ENCODE measurements at regions not wholly inside any gene's neighbourhood (a gene's known extent, or its start where the extent isn't known, plus 50 kb on each side); places are given as distances from the start of the nearest gene placed in this dataset.
"Not testable (repeated sequence)": the region's sequence is repeated elsewhere in the genome, so short reads cannot be mapped to it uniquely, and the experiment has no call there.

DNA sequence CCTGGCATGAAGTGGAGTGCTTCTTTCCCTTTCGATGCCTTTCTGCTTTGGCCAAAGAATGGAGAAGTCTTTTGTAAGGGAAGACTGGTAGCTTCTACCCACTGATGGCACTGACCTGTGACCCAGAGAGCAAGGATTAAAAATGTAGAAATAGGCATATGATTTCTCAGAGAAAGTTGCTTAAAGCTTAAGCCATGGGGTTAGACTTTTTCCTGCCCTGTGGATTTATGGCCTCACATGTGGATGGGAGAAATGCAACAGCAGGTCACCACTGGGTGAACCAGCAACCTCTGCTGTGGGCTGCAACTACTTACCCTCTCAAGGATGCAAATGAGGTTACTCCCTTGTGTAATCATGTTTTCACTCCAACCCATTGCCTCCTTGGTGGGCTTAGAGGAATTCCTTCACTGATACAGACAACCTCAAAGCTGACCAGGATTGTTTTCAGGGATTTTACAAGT, 86.7 kb upstream of the CDC42EP3 start:
- DNase-seq (ENCODE audit: low read depth, low spot score): not testable (repeated sequence)

DNA sequence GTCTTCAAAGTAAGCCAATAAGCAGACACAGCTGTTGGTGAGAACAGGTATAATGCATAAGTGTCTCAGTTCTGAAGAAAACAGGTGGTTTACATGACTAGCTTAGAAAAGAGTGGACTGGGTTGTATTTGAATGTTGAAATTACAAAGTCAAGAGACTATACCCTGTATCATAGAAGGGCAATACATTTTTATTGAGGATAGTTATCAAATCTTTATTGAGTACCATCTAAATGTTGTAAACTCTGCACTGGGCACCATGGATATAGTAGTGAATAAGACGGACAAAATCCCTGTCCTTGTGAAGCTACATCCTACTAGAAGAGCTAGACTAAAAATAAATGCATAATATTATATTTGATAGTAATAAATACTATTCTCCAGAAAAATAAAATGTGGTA, 88.5 kb upstream of the CDC42EP3 start:
- DNase-seq (ENCODE audit: low read depth, low spot score): not testable (repeated sequence)

DNA sequence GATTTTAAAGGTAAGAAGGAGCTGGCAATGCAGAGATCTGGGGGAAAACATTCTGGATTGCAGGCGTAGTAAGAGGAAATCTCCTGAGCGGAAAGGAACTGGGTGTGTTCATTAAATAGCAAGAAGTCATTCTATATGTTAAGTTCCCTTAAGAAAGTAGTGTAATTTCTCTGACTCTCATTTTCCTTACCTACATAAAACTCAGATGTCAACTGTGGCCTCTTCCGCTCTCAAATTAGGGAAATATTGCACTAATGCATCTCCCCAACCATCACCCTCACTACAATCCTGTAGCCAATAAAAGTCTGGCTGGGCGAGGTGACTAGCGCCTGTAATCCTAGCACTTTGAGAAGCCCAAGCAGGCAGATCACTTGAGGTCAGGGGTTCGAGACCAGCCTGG, 89.0 kb upstream of the CDC42EP3 start:
- DNase-seq (ENCODE audit: low read depth, low spot score): no peak

DNA sequence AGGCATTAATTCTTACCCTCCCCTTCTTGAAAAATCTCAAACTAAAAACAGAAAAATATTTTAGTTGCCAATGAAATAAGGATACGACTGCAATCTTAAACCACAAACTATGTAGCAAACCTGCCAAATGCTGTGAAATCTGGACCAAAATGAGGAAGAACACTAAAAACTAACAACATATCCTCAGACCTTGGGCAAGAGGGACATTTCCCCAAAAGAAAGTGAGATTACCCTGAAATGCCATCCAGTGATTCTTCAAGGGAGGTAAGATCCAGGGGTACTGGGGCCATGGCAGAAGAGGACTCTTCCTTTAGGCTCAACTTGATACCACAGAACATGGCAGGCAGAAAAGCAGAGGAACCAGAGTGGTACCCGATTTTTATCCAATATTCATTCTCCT, 90.8 kb upstream of the CDC42EP3 start:
- DNase-seq (ENCODE audit: low read depth, low spot score): not testable (repeated sequence)

DNA sequence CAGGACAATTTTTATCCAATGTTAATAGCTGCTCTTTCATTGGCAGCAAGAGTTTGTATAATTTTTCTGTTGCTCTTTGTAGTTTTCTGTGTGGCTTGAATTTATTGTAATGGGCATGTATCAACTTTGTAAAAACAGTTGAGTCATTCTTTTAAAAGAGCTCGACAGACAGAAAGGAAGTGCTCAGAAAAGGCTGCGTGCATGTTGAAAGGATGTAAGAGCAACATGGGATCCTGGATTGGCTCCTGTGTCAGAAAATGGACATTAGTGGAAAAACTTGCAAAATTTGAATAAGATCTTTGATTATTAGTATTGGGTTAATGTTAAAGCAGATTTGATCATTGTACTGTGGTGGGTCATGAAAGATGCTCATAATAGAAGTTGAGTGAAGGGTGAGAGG, 93.3 kb upstream of the CDC42EP3 start:
- no peak for DNase-seq (ENCODE audit: low read depth, low spot score)

DNA sequence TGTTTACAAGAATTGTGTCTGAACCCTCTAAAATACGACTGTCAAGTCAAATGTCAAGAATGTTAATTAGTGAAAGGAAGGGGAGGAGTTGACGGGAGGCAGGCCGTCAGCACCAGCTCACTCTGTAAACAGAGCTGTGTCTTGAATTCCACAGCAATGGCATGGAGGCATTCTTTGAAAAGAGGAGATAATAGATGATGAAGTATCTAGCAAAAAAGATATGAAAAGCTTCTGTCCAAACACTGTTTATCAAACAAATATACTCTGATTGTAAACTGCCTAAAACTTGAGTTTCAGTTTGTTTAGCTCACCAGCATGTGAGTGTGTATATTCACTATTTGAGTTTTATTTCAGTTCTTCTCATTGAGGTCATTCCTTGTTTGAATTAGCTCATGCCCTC, 94.7 kb upstream of the CDC42EP3 start:
- no peak for DNase-seq (ENCODE audit: low read depth, low spot score)

DNA sequence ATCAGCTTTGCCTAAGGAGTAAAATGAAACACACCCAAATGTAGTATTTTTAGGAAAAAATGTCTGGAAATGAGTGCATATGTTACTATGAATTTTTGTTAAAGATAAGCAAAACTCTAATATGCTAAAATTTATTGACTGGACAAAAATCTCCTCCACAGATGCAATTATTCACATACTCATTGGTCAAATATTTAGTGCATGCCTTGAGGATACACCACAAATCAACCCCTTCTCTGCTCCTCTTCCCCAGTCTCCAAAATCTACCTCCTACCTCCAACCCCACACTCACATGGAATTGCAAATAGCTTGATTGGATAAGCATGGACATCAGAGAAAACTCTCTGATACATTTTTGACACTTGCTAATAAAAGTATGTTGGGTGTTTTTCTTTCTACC, 95.6 kb upstream of the CDC42EP3 start:
- no peak for DNase-seq (ENCODE audit: low read depth, low spot score)

DNA sequence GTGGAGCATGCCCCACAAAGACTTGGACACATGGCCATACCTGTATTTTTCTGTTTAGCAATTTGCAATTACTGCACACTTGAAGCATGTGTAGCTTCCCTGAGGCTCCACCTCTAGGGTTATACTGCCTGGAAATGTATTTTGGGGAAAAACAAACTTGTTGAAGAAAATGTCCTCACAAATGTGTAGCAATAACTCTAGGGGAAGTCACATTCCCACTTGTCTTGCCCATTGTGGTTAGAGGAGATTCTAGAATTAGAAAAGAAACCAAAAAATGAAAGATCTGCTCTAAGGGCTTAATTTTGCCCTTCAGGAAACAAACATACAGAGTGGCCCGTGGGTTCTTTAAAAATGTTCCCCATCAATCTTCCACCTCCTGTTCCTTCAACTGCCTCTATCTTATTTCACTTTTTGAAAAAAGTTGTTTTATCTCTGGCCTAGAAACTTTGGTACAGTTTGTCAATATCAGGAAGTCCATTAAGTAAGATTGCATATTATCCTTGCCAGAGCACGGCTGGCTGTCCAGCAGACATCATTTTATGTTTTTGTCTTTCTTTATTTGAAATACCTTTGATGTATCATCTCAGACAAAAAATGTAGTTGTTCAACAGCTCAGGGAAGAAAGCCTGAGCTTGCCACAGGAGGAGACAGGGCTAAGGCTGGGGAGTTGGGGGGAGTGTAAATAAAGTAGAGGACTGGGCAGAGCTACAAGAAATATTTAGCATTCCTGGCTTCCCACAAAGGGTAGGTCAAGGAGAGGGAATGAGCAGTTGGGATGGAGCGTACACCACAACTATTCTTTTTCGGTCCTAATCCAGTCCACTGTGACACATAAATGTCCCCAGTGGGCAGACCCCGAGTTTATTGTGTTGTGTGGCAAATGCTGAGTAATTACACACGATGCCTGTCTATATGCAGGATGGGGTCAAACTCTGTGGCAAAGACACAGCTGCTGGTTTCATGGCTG, 96.8 kb upstream of the CDC42EP3 start:
- DNase-seq (ENCODE audit: low read depth, low spot score): peak; percentile 65

DNA sequence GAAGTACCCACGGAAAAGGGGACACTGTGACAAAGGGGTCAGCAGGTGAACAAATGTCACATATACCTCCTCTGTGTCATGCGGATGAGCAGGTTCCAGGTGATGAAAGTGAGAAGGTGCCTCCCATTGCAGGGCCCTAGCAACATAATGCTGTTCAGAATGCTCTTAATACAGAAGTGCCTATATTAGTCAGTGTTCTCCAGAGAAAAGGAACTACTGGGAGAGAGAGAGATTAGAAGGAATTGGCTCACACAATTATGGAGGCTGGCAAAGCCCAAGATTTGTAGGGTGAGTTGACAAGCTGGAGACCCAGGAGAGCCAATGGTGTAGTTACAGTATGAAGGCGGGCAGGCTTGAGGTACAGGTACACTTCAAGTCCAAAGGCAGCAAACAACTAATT, 98.1 kb upstream of the CDC42EP3 start:
- DNase-seq (ENCODE audit: low read depth, low spot score): no peak

DNA sequence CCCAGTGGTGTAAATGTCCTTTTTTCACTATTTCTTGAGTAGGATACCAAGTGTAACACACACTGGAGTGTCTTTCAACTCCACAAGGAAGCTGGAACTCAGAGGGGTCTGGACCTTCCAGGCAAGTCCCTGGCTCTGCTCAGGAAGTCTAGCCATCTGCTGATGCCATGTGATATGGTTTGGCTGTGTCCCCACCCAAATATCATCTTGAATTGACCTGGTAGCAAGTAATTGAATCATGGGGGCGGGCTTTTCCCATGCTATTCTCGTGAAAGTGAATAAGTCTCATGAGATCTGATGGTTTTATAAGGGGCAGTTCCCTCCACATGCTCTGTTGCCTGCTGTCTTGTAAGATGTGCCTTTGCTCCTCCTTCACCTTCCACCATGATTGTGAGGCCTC, 99.4 kb upstream of the CDC42EP3 start:
- no peak for DNase-seq (ENCODE audit: low read depth, low spot score)

DNA sequence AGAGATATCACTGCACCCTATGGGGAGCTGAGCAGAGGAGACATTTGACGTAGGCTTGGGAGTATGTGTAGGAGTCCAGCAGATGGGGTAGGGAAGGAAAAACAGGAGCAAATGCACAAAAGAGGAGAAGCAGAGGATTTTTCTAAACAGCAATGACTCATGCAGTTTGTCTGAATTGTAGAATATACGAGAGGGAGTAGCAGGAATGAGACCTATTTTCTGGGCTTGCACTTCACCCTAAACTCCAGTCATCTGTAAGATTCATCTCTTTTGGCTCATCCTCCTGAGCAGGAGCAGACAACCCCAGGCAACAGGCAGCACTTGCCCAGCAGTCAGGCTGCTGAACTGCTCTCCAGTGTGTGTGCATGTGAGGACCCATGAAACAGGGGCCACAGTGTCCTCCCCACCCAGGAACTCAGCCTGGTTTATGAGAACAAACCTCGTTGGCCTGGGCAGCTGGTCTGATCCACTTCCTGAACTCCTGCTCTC, 100.2 kb upstream of the CDC42EP3 start:
- DNase-seq (ENCODE audit: low read depth, low spot score): no peak

DNA sequence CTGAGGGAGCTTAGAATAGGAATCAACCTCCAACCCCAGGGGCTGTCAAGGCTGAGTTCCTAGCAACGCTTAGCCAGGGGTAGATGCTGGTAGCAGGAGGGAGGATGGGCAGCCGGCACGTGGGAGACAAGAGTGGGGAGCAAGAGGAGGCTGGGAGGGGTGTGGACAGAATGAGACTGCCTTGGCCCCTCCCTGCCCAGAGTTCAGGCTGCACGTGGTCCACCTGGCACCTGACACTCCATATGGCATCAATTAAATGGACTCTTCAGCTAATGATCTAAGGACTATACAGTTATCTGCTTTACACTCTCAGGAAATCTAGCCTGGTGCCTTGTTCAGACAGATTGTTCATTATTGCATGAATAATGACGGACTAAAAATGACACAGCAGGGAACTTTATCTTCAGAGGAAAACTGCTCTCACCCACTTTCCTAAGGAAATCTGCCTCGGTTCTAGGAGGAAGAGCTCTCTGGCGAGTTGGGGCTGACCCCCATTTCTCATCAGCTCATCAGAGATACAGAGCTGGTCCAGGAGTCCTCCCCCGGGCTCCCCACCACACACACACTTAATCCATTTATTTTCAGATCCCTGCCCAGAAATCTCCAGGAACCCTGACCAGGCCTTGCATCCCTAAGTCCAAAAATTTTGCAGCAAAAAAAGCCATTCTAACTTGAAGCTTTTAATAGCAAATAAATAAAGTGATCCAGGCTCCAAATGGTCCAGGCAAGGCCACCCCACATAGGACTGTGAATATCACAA, 102.1 kb upstream of the CDC42EP3 start:
- DNase-seq (ENCODE audit: low read depth, low spot score): no peak

DNA sequence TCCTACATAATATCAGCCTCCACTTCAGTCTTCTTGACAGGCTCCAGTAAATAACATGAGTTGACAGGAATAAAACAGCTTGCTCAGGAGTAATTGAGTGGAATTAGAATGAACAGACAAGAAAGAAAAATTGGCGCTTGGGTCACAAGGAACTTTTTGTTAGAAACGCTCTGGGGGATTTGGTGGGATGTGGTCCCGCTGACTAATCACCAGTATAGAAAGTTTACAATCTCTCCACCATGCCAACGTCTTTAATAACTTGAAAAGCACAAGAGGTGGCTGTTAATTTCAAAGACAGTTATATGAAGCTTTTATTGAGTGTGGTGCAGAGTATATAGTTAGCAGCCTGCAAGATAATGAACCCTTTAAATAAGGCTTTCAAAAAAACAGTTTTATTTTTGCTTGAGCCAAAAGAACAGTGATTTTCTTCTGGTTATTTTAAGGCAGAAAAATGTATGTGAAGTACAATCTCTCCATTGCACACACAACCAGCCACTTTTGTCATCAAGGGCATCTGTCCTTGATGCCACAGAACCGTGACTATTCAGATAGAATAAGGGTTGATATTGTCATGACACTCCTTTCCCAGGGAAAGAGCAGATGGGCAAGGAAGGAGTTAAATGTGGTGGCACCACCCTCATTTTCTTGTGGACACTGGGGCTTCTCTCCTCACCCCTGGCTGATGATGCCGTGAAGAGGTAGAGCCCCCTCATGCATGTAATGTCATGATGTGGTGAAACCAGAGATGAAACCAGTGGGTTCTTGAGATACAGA, 102.9 kb upstream of the CDC42EP3 start:
- DNase-seq (ENCODE audit: low read depth, low spot score): not testable (repeated sequence)

DNA sequence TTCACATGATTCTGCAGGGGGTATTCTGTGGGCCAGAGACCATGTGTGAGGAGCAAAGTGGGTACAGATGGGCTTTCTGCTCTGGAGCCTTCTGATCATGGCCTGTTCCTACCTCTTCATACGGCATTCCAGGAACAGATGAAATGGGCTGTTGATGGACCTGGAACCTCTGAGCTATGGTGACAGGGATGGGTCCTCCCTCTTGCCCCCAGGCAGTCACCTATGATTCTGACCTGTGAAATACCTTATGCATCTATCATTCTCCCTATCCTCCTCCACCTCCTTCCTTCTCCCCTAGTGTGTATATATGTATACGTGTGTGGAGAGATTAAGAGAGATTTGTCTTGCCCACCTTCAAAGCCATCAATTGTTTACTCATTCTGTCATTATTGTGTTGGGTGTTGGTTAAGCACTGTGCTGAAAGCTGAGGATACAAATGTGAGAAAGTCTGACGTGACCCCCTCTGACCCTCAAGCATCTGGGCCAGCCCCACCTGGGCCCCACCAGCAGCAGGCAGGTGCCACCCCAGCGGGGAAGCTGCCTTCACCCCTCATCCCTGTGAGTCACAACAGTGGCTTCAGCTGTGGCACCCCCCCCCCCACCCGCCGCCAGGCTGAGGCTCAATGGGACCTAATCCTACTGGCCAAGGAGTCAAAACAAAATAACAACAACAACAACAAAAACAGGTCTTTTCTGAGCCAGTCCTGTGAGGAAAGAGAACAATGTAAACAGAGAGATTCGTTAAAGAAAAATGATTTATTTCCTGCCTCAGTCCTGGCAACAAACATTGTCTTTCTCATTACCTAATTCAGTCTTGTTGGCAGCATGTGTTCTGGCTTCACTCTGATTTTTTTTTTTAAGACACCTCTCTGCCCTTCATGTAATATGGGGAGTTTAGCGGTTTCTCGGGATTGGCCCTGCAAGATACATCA, 103.8 kb upstream of the CDC42EP3 start:
- DNase-seq (ENCODE audit: low read depth, low spot score): no peak

DNA sequence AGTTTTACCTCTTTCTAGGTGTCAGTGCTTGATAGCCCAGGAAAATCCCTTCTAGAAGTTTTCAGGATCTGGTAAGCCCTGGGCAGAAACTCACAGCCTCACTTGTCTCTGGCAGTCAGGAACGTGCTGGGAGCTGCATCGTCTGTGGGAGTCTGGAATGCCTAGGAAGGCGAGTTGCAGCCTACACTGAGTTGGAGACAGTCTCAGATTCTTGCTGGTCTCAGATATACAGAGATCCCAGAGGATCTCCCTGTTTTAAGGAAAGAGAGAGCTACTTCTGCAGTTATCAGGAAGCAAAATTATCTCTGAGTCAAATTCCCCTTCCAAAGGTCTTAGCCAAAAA, 104.4 kb upstream of the CDC42EP3 start:
- no peak for DNase-seq (ENCODE audit: low read depth, low spot score)

DNA sequence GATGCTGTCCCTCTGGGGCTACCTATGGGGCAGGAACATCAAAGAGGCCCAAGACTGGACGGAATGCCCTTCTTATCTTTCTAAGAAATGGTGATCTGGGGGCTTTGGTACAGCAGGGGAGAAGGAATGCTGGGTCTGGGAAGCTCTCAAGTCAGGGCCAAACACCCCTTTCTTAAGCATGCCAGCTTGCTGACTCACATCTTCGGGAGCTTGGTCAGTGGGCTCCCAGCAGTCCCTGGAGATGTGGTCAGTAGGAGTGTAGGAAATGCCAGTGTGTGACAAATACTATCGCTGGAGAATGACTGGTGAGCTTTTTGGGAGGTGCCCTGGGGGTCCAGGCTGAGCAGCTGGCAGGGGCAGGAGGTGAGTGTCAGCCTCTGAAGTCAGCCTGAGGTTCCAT, 105.0 kb upstream of the CDC42EP3 start:
- DNase-seq (ENCODE audit: low read depth, low spot score): no peak

DNA sequence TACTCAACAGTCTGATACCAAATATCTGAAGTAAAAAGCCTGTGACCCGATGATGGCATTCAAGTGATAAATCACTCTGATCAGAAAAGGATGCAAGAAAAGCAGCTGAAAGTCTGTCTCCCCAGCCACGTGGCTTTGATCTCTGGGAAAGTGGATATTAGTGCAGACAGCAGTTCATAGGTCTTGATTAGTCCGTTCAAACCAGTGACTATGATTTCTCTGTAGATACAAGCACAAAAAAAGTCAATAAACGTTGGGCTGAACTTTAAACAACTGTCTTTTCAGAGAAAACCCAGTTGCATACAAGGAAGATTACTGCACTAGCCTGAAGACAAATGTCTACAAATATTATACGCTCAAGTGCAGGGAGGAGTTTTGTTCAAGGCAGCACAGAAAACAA, 107.7 kb upstream of the CDC42EP3 start:
- DNase-seq (ENCODE audit: low read depth, low spot score): no peak

DNA sequence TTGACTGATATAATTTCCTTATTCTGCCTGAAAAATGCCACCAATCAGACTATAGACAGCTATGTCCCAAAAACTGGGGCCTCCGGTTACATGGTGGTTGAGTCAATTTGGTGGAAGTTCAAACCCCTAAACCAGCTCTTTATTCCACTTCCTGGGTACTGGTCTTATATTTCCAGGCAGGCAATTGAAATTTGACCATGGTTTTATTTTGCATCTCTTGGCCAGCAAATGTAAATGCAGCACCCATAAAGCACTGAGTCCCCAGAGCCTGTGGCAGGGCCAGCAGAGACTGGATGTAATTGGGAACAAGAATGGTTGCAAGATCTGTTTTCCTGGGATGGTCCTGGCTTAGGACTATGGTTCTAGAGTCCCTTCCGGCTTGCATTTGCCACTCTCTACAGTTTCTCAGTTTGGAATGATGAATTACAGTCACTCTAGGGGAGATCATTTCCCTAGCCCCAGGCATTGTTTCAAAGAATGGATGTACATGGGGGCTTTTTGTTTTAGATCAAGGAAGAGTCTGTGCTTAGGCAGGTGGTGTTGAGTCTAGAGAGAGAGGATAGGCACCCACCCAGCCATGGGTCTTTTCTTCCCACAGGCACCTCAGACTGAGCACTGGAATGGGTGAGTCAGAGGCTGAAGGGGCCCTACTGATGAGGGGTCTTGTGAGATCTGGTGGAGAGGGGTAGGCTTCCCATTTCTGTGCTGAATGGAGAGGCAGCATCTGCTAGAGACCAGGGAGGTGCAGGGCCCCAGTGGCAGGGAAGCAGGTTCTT, 108.4 kb upstream of the CDC42EP3 start:
- no peak for DNase-seq (ENCODE audit: low read depth, low spot score)

DNA sequence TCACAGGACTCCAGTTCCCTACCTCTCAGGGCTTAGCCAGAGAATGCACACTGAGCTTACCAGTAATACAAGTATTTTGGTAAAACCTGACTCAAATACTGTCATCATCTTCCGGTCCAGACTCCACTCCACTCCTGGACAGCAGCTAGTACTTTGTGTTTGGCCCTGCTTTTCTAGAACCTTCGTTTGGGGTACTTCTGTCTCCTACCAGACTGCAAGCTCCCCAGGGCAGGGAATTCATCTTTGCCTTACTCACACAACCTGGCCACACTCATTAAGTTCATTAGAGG, 108.9 kb upstream of the CDC42EP3 start:
- no peak for DNase-seq (ENCODE audit: low read depth, low spot score)

DNA sequence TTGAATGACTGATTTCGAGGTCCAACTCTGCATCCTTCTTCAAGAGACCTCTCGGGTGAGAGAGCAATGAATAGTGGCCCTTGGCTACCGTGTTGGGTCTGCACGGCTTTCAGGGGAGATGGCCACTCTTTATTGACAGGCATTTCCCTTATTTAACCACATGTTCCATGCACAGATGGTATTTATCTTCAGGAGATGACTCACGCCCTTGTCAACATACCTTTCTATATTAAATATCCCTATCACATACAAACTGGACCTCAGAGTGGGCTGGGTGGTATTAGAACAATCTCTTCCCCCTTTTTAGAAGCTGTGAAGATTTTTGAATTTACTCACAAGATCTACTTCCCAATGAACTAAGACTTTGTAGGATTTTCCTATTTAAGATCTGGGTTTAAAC, 109.6 kb upstream of the CDC42EP3 start:
- no peak for DNase-seq (ENCODE audit: low read depth, low spot score)
